ENCODE measurements at regions not wholly inside any gene's neighbourhood (a gene's known extent, or its start where the extent isn't known, plus 50 kb on each side); places are given as distances from the start of the nearest gene placed in this dataset.

DNA sequence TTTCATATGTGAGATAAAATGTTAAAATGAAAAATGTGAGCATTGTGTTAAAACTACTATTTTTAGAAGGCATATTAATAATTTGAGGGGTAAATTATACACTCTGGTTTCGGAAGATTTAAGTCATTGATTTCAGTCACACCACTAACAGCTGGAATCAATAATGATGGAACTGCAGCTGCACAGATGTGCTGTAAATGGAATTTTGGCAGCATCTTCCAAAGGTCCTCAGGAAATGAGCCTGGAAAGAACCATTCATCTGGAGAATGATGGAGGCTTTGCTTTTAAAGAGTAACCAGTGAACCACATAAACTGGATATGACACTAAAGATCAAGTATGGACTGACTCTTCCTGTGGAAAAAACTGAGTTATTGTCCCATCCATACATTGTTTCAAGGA lies 759.0 kb upstream of the EPHA5 start:
- TF ChIP-seq, protein P1, sequence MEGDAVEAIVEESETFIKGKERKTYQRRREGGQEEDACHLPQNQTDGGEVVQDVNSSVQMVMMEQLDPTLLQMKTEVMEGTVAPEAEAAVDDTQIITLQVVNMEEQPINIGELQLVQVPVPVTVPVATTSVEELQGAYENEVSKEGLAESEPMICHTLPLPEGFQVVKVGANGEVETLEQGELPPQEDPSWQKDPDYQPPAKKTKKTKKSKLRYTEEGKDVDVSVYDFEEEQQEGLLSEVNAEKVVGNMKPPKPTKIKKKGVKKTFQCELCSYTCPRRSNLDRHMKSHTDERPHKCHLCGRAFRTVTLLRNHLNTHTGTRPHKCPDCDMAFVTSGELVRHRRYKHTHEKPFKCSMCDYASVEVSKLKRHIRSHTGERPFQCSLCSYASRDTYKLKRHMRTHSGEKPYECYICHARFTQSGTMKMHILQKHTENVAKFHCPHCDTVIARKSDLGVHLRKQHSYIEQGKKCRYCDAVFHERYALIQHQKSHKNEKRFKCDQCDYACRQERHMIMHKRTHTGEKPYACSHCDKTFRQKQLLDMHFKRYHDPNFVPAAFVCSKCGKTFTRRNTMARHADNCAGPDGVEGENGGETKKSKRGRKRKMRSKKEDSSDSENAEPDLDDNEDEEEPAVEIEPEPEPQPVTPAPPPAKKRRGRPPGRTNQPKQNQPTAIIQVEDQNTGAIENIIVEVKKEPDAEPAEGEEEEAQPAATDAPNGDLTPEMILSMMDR (IDR thresholded peaks at IDR 0.05 in 8 of 11, conservative IDR thresholded peaks at IDR 0.05 in 3 of 11), result no peak
- no peak for TF ChIP-seq POLR2A (IDR thresholded peaks at IDR 0.05)
- TF ChIP-seq POLR2AphosphoS5 (IDR thresholded peaks at IDR 0.05), result no peak
